Ovary (tissue), 3 donors: ENCODE measurements at regions not wholly inside any gene's neighbourhood (a gene's known extent, or its start where the extent isn't known, plus 50 kb on each side); places are given as distances from the start of the nearest gene placed in this dataset.

ENCODE experiments used
- POLR2A ChIP-seq: fragments of 450-650 bp; IDR thresholded peaks from one replicate; pipeline ENCODE4 v1.6.1; 2017; ENCODE audit warnings: antibody characterized with exemption, mild to moderate bottlenecking, moderate library complexity
- TF ChIP-seq, protein P1 (sequence below), 3 donors: fragments of 450-650 bp in 2 of 3; fragments of 200-600 bp in 1 of 3; IDR thresholded peaks; one replicate each; pipeline versions ENCODE4 v1.5.1 to v1.8.0; 2016 to 2022; ENCODE audit warnings: antibody characterized with exemption in 3 of 3, mild to moderate bottlenecking in 1 of 3
- donor health status: DM: no; HTN: no; CAD: no.

DNA sequence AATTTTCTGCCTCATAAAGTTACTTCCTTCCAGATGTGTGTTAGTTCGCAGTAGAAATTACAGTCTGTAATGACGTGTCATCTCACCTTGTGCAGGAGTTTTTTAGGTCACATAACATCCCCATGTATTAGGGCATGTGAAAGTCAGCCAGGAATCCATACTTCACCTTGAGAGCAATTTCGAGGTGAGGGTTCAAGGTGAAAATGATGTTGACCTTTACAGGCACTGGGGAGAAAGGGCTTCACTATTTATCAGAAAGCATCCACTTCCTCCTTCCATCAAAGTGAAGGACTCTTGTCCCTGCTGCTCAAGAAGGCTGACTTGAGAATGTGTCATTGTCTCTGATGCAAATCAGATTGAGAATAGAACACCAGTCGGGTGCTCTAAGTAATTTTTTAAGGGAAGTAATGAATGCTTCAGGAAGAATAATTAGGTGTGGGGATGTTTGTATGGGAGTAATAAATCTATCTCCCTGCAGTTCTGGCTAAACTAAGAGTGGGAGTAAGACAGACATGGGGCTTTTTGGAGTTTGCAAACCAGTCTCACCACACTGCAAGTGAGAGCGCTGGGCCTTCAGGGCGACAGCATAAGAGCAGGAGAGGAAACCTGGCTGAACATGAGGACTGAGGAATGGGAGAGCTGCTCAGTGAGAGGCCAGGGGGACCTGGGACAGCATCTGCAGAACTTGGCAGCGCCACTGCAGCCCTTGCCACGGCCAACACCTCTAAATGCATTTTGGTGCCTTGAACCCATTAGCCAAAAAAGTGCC is 85.9 kb upstream of the IL12A start:
- TF ChIP-seq, protein P1, sequence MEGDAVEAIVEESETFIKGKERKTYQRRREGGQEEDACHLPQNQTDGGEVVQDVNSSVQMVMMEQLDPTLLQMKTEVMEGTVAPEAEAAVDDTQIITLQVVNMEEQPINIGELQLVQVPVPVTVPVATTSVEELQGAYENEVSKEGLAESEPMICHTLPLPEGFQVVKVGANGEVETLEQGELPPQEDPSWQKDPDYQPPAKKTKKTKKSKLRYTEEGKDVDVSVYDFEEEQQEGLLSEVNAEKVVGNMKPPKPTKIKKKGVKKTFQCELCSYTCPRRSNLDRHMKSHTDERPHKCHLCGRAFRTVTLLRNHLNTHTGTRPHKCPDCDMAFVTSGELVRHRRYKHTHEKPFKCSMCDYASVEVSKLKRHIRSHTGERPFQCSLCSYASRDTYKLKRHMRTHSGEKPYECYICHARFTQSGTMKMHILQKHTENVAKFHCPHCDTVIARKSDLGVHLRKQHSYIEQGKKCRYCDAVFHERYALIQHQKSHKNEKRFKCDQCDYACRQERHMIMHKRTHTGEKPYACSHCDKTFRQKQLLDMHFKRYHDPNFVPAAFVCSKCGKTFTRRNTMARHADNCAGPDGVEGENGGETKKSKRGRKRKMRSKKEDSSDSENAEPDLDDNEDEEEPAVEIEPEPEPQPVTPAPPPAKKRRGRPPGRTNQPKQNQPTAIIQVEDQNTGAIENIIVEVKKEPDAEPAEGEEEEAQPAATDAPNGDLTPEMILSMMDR (IDR thresholded peaks at IDR 0.05), result no peak
- TF ChIP-seq POLR2A, result no peak
